Endothelial cell of umbilical vein (primary cell): ENCODE measurements at regions not wholly inside any gene's neighbourhood (a gene's known extent, or its start where the extent isn't known, plus 50 kb on each side); places are given as distances from the start of the nearest gene placed in this dataset.

Source experiments
- BruUV-seq: library from RNA; stranded (reverse); fragments of 400-500 nt; replicated peaks from 2 replicates; lab custom pipeline; 2021; lab: Mats Ljungman, UMichigan
- CTCF ChIA-PET: fragments of 300-600, 350-600 bp; sonication (Branson Sonifier 250); formaldehyde crosslinking; loops from one replicate; lab custom pipeline; 2021; ENCODE audit warnings: antibody characterized with exemption, inconsistent platforms; lab: Charles Lee
- POLR2A ChIA-PET: fragments of 300-600, 350-600 bp; sonication (Branson Sonifier 250); formaldehyde crosslinking; loops from one replicate; lab custom pipeline; 2021; ENCODE audit warnings: antibody characterized with exemption, inconsistent platforms; lab: Charles Lee
- DNase-seq: peaks from one replicate; pipeline ENCODE4 v3.0.0-alpha.2; 2011; ENCODE audit warnings: low read depth, low spot score
- FAIRE-seq: peaks from 2 replicates; lab custom pipeline; 2011; peaks lifted over from hg19 to GRCh38; lab: Jason Lieb, UNC
- H2AFZ ChIP-seq: 2 replicates; pipeline ENCODE4 v1.6.0; 2012; ENCODE audit warnings: low read depth, low read length, control low read depth, inconsistent platforms
- H3K27ac ChIP-seq: 2 replicates; pipeline ENCODE4 v1.5.1; 2011; ENCODE audit warnings: low read depth, mild to moderate bottlenecking, control low read depth, low read length, moderate library complexity; ENCODE audit not compliant: insufficient read depth
- H3K27me3 ChIP-seq, 2 experiments: 2 replicates each; pipeline versions ENCODE4 v1.6.0 to v1.6.1; 2011; ENCODE audit warnings: low read length in 2 of 2, mixed read lengths in 1 of 2; ENCODE audit not compliant: control insufficient read depth in 2 of 2, insufficient read depth in 2 of 2
- H3K36me3 ChIP-seq, 2 experiments: 2 replicates in 1 of 2; 3 replicates in 1 of 2; pipeline ENCODE4 v1.5.1; 2011; ENCODE audit warnings: low read length in 2 of 2, mild to moderate bottlenecking in 1 of 2, moderate library complexity in 1 of 2; ENCODE audit not compliant: control insufficient read depth in 2 of 2, insufficient read depth in 2 of 2; ENCODE audit errors: extremely low read depth in 1 of 2
- H3K4me1 ChIP-seq: 3 replicates; pipeline ENCODE4 v1.5.1; 2011; ENCODE audit warnings: mild to moderate bottlenecking, low read length; ENCODE audit not compliant: control insufficient read depth, insufficient read depth; ENCODE audit errors: extremely low read depth
- H3K4me2 ChIP-seq: 2 replicates; pipeline ENCODE4 v1.6.1; 2011; ENCODE audit warnings: low read length, control low read depth, mixed read lengths; ENCODE audit not compliant: insufficient read depth
- H3K4me3 ChIP-seq, 3 experiments: fragments of 200-600 bp in 1 of 3; sonication (generic), shearing (Covaris generic) in 1 of 3; replicated peaks in 1 of 3; 2 replicates each; pipeline ENCODE4 v1.5.1; 2011 to 2016; ENCODE audit warnings: control low read depth in 3 of 3, low read length in 3 of 3, mild to moderate bottlenecking in 2 of 3, inconsistent platforms in 1 of 3, low read depth in 1 of 3, moderate library complexity in 1 of 3; ENCODE audit not compliant: insufficient read depth in 1 of 3
- H3K79me2 ChIP-seq: 2 replicates; pipeline ENCODE4 v1.6.0; 2012; ENCODE audit warnings: low read length, inconsistent platforms; ENCODE audit not compliant: control insufficient read depth, insufficient read depth
- H3K9ac ChIP-seq: replicated peaks from 2 replicates; pipeline ENCODE3; 2011; ENCODE audit warnings: low read length, control low read depth; ENCODE audit not compliant: insufficient read depth; ENCODE audit errors: extremely low read depth
- H3K9me1 ChIP-seq: replicated peaks from 3 replicates; pipeline ENCODE4 v1.6.0; 2011; ENCODE audit warnings: mild to moderate bottlenecking, low read length; ENCODE audit not compliant: control insufficient read depth, insufficient read depth; ENCODE audit errors: extremely low read depth
- H3K9me3 ChIP-seq: replicated peaks from 2 replicates; pipeline ENCODE4 v1.5.1; 2012; ENCODE audit warnings: low read length, inconsistent platforms; ENCODE audit not compliant: control insufficient read depth, insufficient read depth
- H4K20me1 ChIP-seq: replicated peaks from 2 replicates; pipeline ENCODE3; 2011; ENCODE audit warnings: mild to moderate bottlenecking, low read length; ENCODE audit not compliant: control insufficient read depth, insufficient read depth; ENCODE audit errors: extremely low read depth
- CTCF ChIP-seq, 2 donors: IDR thresholded peaks; 1 replicate in 1 of 2; 2 replicates in 1 of 2; pipeline ENCODE4 v1.5.1; 2011; ENCODE audit warnings: low read length in 2 of 2, mild to moderate bottlenecking in 2 of 2, moderate library complexity in 2 of 2, control low read depth in 1 of 2, inconsistent platforms in 1 of 2, low read depth in 1 of 2; ENCODE audit not compliant: insufficient read depth in 1 of 2; ENCODE audit errors: extremely low read depth in 1 of 2
- EZH2 ChIP-seq: IDR thresholded peaks from 2 replicates; pipeline ENCODE4 v1.6.1; 2012; ENCODE audit warnings: borderline replicate concordance, low read depth, mild to moderate bottlenecking, moderate library complexity, low read length, inconsistent platforms; ENCODE audit not compliant: severe bottlenecking
- FOS ChIP-seq: IDR thresholded peaks from 2 replicates; pipeline ENCODE4 v1.6.1; 2011; ENCODE audit warnings: mild to moderate bottlenecking, low read length, moderate library complexity, borderline replicate concordance; ENCODE audit not compliant: insufficient read depth
- GATA2 ChIP-seq: IDR thresholded peaks from 2 replicates; pipeline ENCODE4 v1.7.0; 2011; ENCODE audit warnings: low read depth, mild to moderate bottlenecking, moderate library complexity, mixed read lengths, low read length; ENCODE audit not compliant: insufficient read length, insufficient read depth
- JUN ChIP-seq: IDR thresholded peaks from 2 replicates; pipeline ENCODE4 v1.6.1; 2011; ENCODE audit warnings: borderline replicate concordance, low read depth; ENCODE audit not compliant: insufficient read length, insufficient read depth
- MAX ChIP-seq: IDR thresholded peaks from 2 replicates; pipeline ENCODE4 v1.6.1; 2011; ENCODE audit not compliant: insufficient read depth, insufficient read length
- MYC ChIP-seq: IDR thresholded peaks from one replicate; pipeline ENCODE4 v1.6.1; 2011; ENCODE audit warnings: mild to moderate bottlenecking, low read depth, low read length
- POLR2A ChIP-seq: IDR thresholded peaks from 2 replicates; pipeline ENCODE4 v1.6.1; 2012; ENCODE audit warnings: low read depth, mild to moderate bottlenecking, control low read depth, low read length
- POLR2AphosphoS5 ChIP-seq: IDR thresholded peaks from 2 replicates; pipeline ENCODE4 v1.6.1; 2012; ENCODE audit warnings: low read depth, mild to moderate bottlenecking, control low read depth, low read length, moderate library complexity; ENCODE audit not compliant: insufficient read depth
- dilution Hi-C: fragments of 300-500 bp; cut with MboI; formaldehyde crosslinking; loops from one replicate; pipeline ENCODE4 v1.15.0; 2019; ENCODE audit warnings: low sequenced_read_pairs; ENCODE audit not compliant: extremely low pct_ligation_motif_present
- intact Hi-C: fragments of 100-400 bp; cut with micrococcal nuclease; formaldehyde crosslinking; loops from one replicate; pipeline ENCODE4 v1.10.0; 2022

- TF ChIP-seq FOS (no peak), EZH2 (no peak)
- Histone ChIP-seq H3K79me2 (no peaks in the 10 kb centered on the region), H3K9me3 (no peaks in the 10 kb centered on the region), H3K4me2 (no peak overlapping the region), H3K27me3 (peaks cover 0 to 2% of the 10 kb centered on the region in 2 experiments), H3K36me3 (no peaks in the 10 kb centered on the region), H3K27ac (no peak overlapping the region), H4K20me1 (no peaks in the 10 kb centered on the region), H3K9ac (no peak overlapping the region), H3K4me3 (no peak overlapping the region), H2AFZ (no peak overlapping the region), H3K9me1 (no peaks in the 10 kb centered on the region), H3K4me1 (no peaks in the 10 kb centered on the region)
- no peak for DNase-seq
- FAIRE-seq = no peak
- ChIA-PET POLR2A (no interaction called here), CTCF (no interaction called here)
- intact Hi-C loops = no loop called here
- dilution Hi-C loops = no loop called here
- no TSS peak for BruUV-seq
Observed at GRCh38 chr6:3651698-3652229, 99.7 kb downstream of the PXDC1 start.

- Histone ChIP-seq H3K4me1 (no peaks in the 10 kb centered on the region), H3K4me3 (no peak overlapping the region), H3K27me3 (peaks cover 0 to 2% of the 10 kb centered on the region in 2 experiments), H3K36me3 (no peaks in the 10 kb centered on the region), H3K9ac (no peak overlapping the region), H2AFZ (no peak overlapping the region), H3K4me2 (no peak overlapping the region), H3K79me2 (no peaks in the 10 kb centered on the region), H3K27ac (no peak overlapping the region), H4K20me1 (no peaks in the 10 kb centered on the region), H3K9me3 (no peaks in the 10 kb centered on the region), H3K9me1 (no peaks in the 10 kb centered on the region)
- dilution Hi-C loops = no loop called here
- POLR2A ChIA-PET = no interaction called here
- TF ChIP-seq GATA2 (no peak), POLR2AphosphoS5 (no peak), MAX (no peak), CTCF (IDR thresholded peaks at IDR 0.05; ENCODE audit: extremely low read depth in 1 of 2, insufficient read depth in 1 of 2, low read depth in 1 of 2, low read length in 2 of 2) (no peak), FOS (no peak), EZH2 (no peak), POLR2A (no peak), MYC (no peak), JUN (no peak)
- no peak for DNase-seq
- CTCF ChIA-PET = no interaction called here
- no TSS peak for BruUV-seq
- intact Hi-C loops = no loop called here
- FAIRE-seq = no peak
Observed at GRCh38 chr6:3650959-3651697, 100.4 kb downstream of the PXDC1 start.
